ENCODE measurements at regions not wholly inside any gene's neighbourhood (a gene's known extent, or its start where the extent isn't known, plus 50 kb on each side); places are given as distances from the start of the nearest gene placed in this dataset.
A peak's percentile ranks its signal among the peaks of the same experiment; 100 is the strongest.

- Histone ChIP-seq H3K27me3 (replicated peaks; ENCODE audit: control insufficient read depth, insufficient read depth, low read length) (peaks cover 2% of the 10 kb centered on the region; the same call in 1 of the 2 replicates), H3K4me3 (replicated peaks; ENCODE audit: low read depth, low read length) (no peak overlapping the region), H3K36me3 (ENCODE audit: control insufficient read depth, insufficient read depth, low read length) (no peaks in the 10 kb centered on the region)
- TF ChIP-seq CTCF (IDR thresholded peaks at IDR 0.05; ENCODE audit: insufficient read depth, low read length, poor library complexity, severe bottlenecking) = no peak
- DNase-seq (ENCODE audit: extremely low read depth, insufficient read length) = peak; percentile 16
Measured at GRCh38 chr1:116185161-116185701, 74.0 kb downstream of the MAB21L3 start.

- TF ChIP-seq CTCF (IDR thresholded peaks at IDR 0.05; ENCODE audit: insufficient read depth, low read length, poor library complexity, severe bottlenecking) = no peak
- no peaks in the 10 kb centered on the region; the same call in none of the 2 replicates for H3K27me3 ChIP-seq (replicated peaks; ENCODE audit: control insufficient read depth, insufficient read depth, low read length)
- no peaks in the 10 kb centered on the region for H3K36me3 ChIP-seq (ENCODE audit: control insufficient read depth, insufficient read depth, low read length)
- no peak overlapping the region for H3K4me3 ChIP-seq (replicated peaks; ENCODE audit: low read depth, low read length)
- DNase-seq (ENCODE audit: extremely low read depth, insufficient read length) = no peak
Measured at GRCh38 chr1:116189481-116189880, 78.3 kb downstream of the MAB21L3 start.

GRCh38 chr1:116191294-116191693 is 80.1 kb downstream of the MAB21L3 start:
- Histone ChIP-seq H3K4me3 (replicated peaks; ENCODE audit: low read depth, low read length) (no peak overlapping the region), H3K36me3 (ENCODE audit: control insufficient read depth, insufficient read depth, low read length) (no peaks in the 10 kb centered on the region), H3K27me3 (replicated peaks; ENCODE audit: control insufficient read depth, insufficient read depth, low read length) (no peaks in the 10 kb centered on the region; the same call in none of the 2 replicates)
- TF ChIP-seq CTCF (IDR thresholded peaks at IDR 0.05; ENCODE audit: insufficient read depth, low read length, poor library complexity, severe bottlenecking) = no peak
- DNase-seq (ENCODE audit: extremely low read depth, insufficient read length) = no peak

GRCh38 chr1:116193768-116194167 is 82.6 kb downstream of the MAB21L3 start:
- no peaks in the 10 kb centered on the region for H3K36me3 ChIP-seq (ENCODE audit: control insufficient read depth, insufficient read depth, low read length)
- no peak for TF ChIP-seq CTCF (IDR thresholded peaks at IDR 0.05; ENCODE audit: insufficient read depth, low read length, poor library complexity, severe bottlenecking)
- no peak overlapping the region for H3K4me3 ChIP-seq (replicated peaks; ENCODE audit: low read depth, low read length)
- no peak for DNase-seq (ENCODE audit: extremely low read depth, insufficient read length)
- H3K27me3 ChIP-seq (replicated peaks; ENCODE audit: control insufficient read depth, insufficient read depth, low read length) = no peaks in the 10 kb centered on the region; the same call in none of the 2 replicates

- Histone ChIP-seq H3K27me3 (replicated peaks; ENCODE audit: control insufficient read depth, insufficient read depth, low read length) (no peaks in the 10 kb centered on the region; the same call in none of the 2 replicates), H3K4me3 (replicated peaks; ENCODE audit: low read depth, low read length) (no peak overlapping the region), H3K36me3 (ENCODE audit: control insufficient read depth, insufficient read depth, low read length) (no peaks in the 10 kb centered on the region)
- no peak for TF ChIP-seq CTCF (IDR thresholded peaks at IDR 0.05; ENCODE audit: insufficient read depth, low read length, poor library complexity, severe bottlenecking)
- no peak for DNase-seq (ENCODE audit: extremely low read depth, insufficient read length)
Measured at GRCh38 chr1:116194568-116194967, 83.4 kb downstream of the MAB21L3 start.

Measured in GM06990 (cell line).